IMR-90 (cell line): ENCODE measurements at regions not wholly inside any gene's neighbourhood (a gene's known extent, or its start where the extent isn't known, plus 50 kb on each side); places are given as distances from the start of the nearest gene placed in this dataset.

ENCODE experiments used
- ATAC-seq: fragments of 200-7000 bp; cut with Tn5 transposase; 2 replicates; pipeline ENCODE4 v1.9.1; 2020; ENCODE audit warnings: low read depth, mild to moderate bottlenecking, moderate library complexity
- BruUV-seq: library from RNA; stranded (reverse); fragments of 400-500 nt; replicated peaks from 2 replicates; lab custom pipeline; 2021; lab: Mats Ljungman, UMichigan
- CTCF ChIA-PET: fragments of 300-600 bp; formaldehyde crosslinking; extraction: SDS; loops from one replicate; lab custom pipeline; 2021; ENCODE audit warnings: antibody characterized with exemption; lab: Yijun Ruan, JAX
- POLR2A ChIA-PET: fragments of 300-600 bp; sonication (Branson Sonifier 250); formaldehyde crosslinking; loops from one replicate; lab custom pipeline; 2022; ENCODE audit warnings: antibody characterized with exemption; ENCODE audit not compliant: unreplicated experiment; lab: Charles Lee
- DNase-seq: peaks from one replicate; pipeline ENCODE4 v3.0.0; 2013
- H2AFZ ChIP-seq: replicated peaks from 2 replicates; pipeline ENCODE3; 2013; ENCODE audit warnings: low read length, mild to moderate bottlenecking; ENCODE audit not compliant: poor library complexity
- H2AK5ac ChIP-seq: 2 replicates; pipeline ENCODE4 v1.6.1; 2013; ENCODE audit warnings: low read depth, low read length, inconsistent platforms
- H2AK9ac ChIP-seq: replicated peaks from 2 replicates; pipeline ENCODE3; 2013; ENCODE audit warnings: mild to moderate bottlenecking, low read depth, low read length, moderate library complexity; ENCODE audit not compliant: poor library complexity
- H2BK120ac ChIP-seq: 2 replicates; pipeline ENCODE4 v1.6.1; 2013; ENCODE audit warnings: low read depth, low read length, inconsistent platforms
- H2BK15ac ChIP-seq: 3 replicates; pipeline ENCODE4 v1.6.1; 2013; ENCODE audit warnings: low read depth, low read length, inconsistent platforms
- H2BK20ac ChIP-seq: 2 replicates; pipeline ENCODE4 v1.6.1; 2013; ENCODE audit warnings: low read depth, mild to moderate bottlenecking, inconsistent platforms, low read length, moderate library complexity
- H2BK5ac ChIP-seq: 2 replicates; pipeline ENCODE4 v1.6.1; 2013; ENCODE audit warnings: mild to moderate bottlenecking, low read depth, low read length, inconsistent platforms; ENCODE audit not compliant: poor library complexity, severe bottlenecking
- H3K14ac ChIP-seq: replicated peaks from 2 replicates; pipeline ENCODE4 v1.6.1; 2013; ENCODE audit warnings: low read depth, low read length, inconsistent platforms
- H3K18ac ChIP-seq: 2 replicates; pipeline ENCODE4 v1.6.1; 2013; ENCODE audit warnings: low read depth, low read length, control low read depth
- H3K23ac ChIP-seq: 2 replicates; pipeline ENCODE4 v1.6.1; 2013; ENCODE audit warnings: low read depth, low read length, inconsistent platforms
- H3K27ac ChIP-seq: 2 replicates; pipeline ENCODE4 v1.5.1; 2013; ENCODE audit warnings: mild to moderate bottlenecking, control low read depth, low read length; ENCODE audit not compliant: insufficient read depth
- H3K27me3 ChIP-seq: 2 replicates; pipeline ENCODE4 v1.6.1; 2013; ENCODE audit warnings: low read length; ENCODE audit not compliant: control insufficient read depth, insufficient read depth
- H3K36me3 ChIP-seq: 2 replicates; pipeline ENCODE4 v1.6.1; 2013; ENCODE audit warnings: low read length, mixed read lengths; ENCODE audit not compliant: control insufficient read depth, insufficient read depth
- H3K4ac ChIP-seq: 2 replicates; pipeline ENCODE4 v1.6.1; 2013; ENCODE audit warnings: low read depth, low read length, inconsistent platforms
- H3K4me1 ChIP-seq: 2 replicates; pipeline ENCODE4 v1.6.1; 2013; ENCODE audit warnings: low read length, mixed read lengths; ENCODE audit not compliant: control insufficient read depth, insufficient read depth
- H3K4me2 ChIP-seq: 2 replicates; pipeline ENCODE4 v1.6.1; 2013; ENCODE audit warnings: low read depth, mild to moderate bottlenecking, control low read depth, low read length, moderate library complexity
- H3K4me3 ChIP-seq: 2 replicates; pipeline ENCODE4 v1.5.1; 2013; ENCODE audit warnings: low read depth, mild to moderate bottlenecking, control low read depth, low read length, moderate library complexity; ENCODE audit not compliant: insufficient read depth
- H3K56ac ChIP-seq: 2 replicates; pipeline ENCODE4 v1.6.1; 2013; ENCODE audit warnings: low read length, inconsistent platforms; ENCODE audit not compliant: insufficient read depth; ENCODE audit errors: extremely low read depth
- H3K79me1 ChIP-seq, 2 experiments: 2 replicates each; pipeline ENCODE4 v1.6.1; 2013; ENCODE audit warnings: low read length in 2 of 2, inconsistent platforms in 1 of 2, low read depth in 1 of 2
- H3K9ac ChIP-seq: 2 replicates; pipeline ENCODE4 v1.6.1; 2013; ENCODE audit warnings: low read depth, low read length, control low read depth
- H3K9me1 ChIP-seq: 2 replicates; pipeline ENCODE4 v1.6.1; 2013; ENCODE audit warnings: low read length, inconsistent platforms; ENCODE audit not compliant: insufficient read depth
- H3K9me3 ChIP-seq: 2 replicates; pipeline ENCODE4 v1.6.1; 2013; ENCODE audit warnings: low read length; ENCODE audit not compliant: control insufficient read depth, insufficient read depth
- H4K20me1 ChIP-seq: 2 replicates; pipeline ENCODE4 v1.6.1; 2013; ENCODE audit warnings: low read length, inconsistent platforms; ENCODE audit not compliant: insufficient read depth
- H4K5ac ChIP-seq: 2 replicates; pipeline ENCODE4 v1.6.1; 2013; ENCODE audit warnings: mild to moderate bottlenecking, low read depth, low read length, control low read depth
- H4K8ac ChIP-seq, 2 experiments: 2 replicates each; pipeline ENCODE4 v1.6.1; 2013; ENCODE audit warnings: low read depth in 2 of 2, low read length in 2 of 2, control low read depth in 1 of 2, inconsistent platforms in 1 of 2
- H4K91ac ChIP-seq: 2 replicates; pipeline ENCODE4 v1.6.1; 2013; ENCODE audit warnings: low read depth, low read length, inconsistent platforms; ENCODE audit not compliant: insufficient read depth
- BHLHE40 ChIP-seq: fragments of 150-350 bp; IDR thresholded peaks from 2 replicates; pipeline ENCODE4 v1.6.1; 2016; ENCODE audit warnings: mild to moderate bottlenecking, low read depth, low read length
- CEBPB ChIP-seq: IDR thresholded peaks from 2 replicates; pipeline ENCODE4 v1.6.1; 2012; ENCODE audit warnings: low read depth, low read length, improper control_type of control experiment
- CHD1 ChIP-seq: IDR thresholded peaks from 2 replicates; pipeline ENCODE4 v1.6.1; 2012; ENCODE audit warnings: low read depth, low read length, improper control_type of control experiment
- FOS ChIP-seq: fragments of 150-350 bp; IDR thresholded peaks from 2 replicates; pipeline ENCODE4 v1.6.1; 2016; ENCODE audit warnings: low read depth, low read length
- MAFK ChIP-seq: IDR thresholded peaks from 2 replicates; pipeline ENCODE4 v1.6.1; 2012; ENCODE audit warnings: low read depth, low read length, improper control_type of control experiment
- MAZ ChIP-seq: IDR thresholded peaks from 2 replicates; pipeline ENCODE4 v1.6.1; 2012; ENCODE audit warnings: low read depth, mild to moderate bottlenecking, low read length, improper control_type of control experiment, moderate library complexity, borderline replicate concordance
- MXI1 ChIP-seq: IDR thresholded peaks from 2 replicates; pipeline ENCODE4 v1.6.1; 2012; ENCODE audit warnings: low read depth, mild to moderate bottlenecking, low read length, moderate library complexity, borderline replicate concordance
- NFE2L2 ChIP-seq: fragments of 150-350 bp; IDR thresholded peaks from 2 replicates; pipeline ENCODE4 v1.6.1; 2016; ENCODE audit warnings: low read depth, mild to moderate bottlenecking, low read length
- POLR2A ChIP-seq: IDR thresholded peaks from 2 replicates; pipeline ENCODE4 v1.6.1; 2012; ENCODE audit warnings: mild to moderate bottlenecking, low read depth, low read length
- RCOR1 ChIP-seq: IDR thresholded peaks from 2 replicates; pipeline ENCODE4 v1.6.1; 2012; ENCODE audit warnings: mild to moderate bottlenecking, low read length, improper control_type of control experiment; ENCODE audit not compliant: insufficient replicate concordance
- RFX5 ChIP-seq: IDR thresholded peaks from 2 replicates; pipeline ENCODE4 v1.8.0; 2012; ENCODE audit warnings: low read depth, mild to moderate bottlenecking, low read length, moderate library complexity
- SMC3 ChIP-seq: fragments of 150-350 bp; IDR thresholded peaks from 2 replicates; pipeline ENCODE4 v1.6.1; 2016; ENCODE audit warnings: low read depth, mild to moderate bottlenecking, antibody characterized with exemption, low read length, moderate library complexity
- WGBS, 2 experiments: methylation state at CpG; one replicate each; pipeline versions ENCODE4 v1.1.5 to v1.1.7; 2013; ENCODE audit warnings: missing lambda C conversion rate in 2 of 2; ENCODE audit not compliant: insufficient read length in 1 of 2; ENCODE audit errors: extremely low coverage in 2 of 2; 5-methylcytosine and 5-hydroxymethylcytosine counted together
- dilution Hi-C: fragments of 300-500 bp; cut with HindIII; formaldehyde crosslinking; loops from one replicate; pipeline ENCODE4 v1.14.3; 2018; ENCODE audit warnings: low sequenced_read_pairs; ENCODE audit not compliant: unreplicated experiment
- in situ Hi-C: fragments of 300-500 bp; cut with MboI; formaldehyde crosslinking; loops from 3 replicates; pipeline ENCODE4 v1.14.3; 2019; ENCODE audit warnings: low sequenced_read_pairs, inconsistent platforms, mixed read lengths
- intact Hi-C: fragments of 100-400 bp; cut with micrococcal nuclease; formaldehyde crosslinking; loops from 2 replicates; pipeline ENCODE4 v1.10.0; 2022
- TF ChIP-seq, protein P1 (sequence below): fragments of 150-350 bp; IDR thresholded peaks from 2 replicates; pipeline ENCODE4 v1.6.1; 2017; ENCODE audit warnings: mild to moderate bottlenecking, antibody characterized with exemption, low read length, low read depth
- TF ChIP-seq, protein P2 (sequence below): conservative IDR thresholded peaks from 2 replicates; pipeline ENCODE4 v1.5.1; 2012; ENCODE audit warnings: mild to moderate bottlenecking, low read depth, low read length, improper control_type of control experiment
- TF ChIP-seq, protein P3 (sequence below): fragments of 150-350 bp; IDR thresholded peaks from 2 replicates; pipeline ENCODE4 v1.6.1; 2016; ENCODE audit warnings: low read depth, mild to moderate bottlenecking, low read length, moderate library complexity, borderline replicate concordance

DNA sequence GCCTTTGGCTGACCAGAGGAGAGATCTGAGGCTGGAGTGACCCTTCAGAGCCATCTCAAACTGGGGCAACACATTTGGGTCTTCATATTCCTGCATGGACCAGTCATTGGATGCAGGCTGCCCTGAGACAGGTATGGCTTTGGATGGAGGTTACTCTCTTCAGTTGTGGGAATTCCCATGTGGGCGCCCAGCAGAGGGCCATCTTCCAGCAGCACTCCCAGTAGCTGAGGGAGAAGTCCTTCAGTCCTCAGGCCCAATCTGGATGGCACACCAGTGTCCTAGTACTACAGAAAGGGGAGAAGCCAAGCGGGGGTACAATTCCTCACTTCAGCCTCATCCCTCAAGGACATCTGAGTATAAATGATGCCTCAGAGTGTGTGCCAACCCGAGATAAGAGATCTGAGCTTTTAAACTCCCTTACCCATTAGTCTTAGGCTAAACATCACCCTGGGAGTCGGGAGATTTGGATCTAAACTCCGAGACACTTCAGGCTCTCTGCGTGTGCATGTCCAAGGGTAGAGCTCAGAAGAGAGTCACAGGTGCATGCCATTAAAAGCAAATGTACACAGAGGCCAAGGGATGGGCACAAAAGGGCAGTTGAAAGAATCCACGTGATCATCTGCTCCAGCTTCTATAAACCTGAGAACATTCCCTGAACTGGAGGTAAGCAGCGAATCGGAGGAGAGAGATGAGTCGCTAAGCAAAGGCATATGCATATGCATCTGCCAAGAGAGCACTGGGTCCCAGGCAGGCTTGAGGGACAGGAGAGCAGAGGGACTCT is 204.6 kb downstream of the CD83 start:
- no peak overlapping the region for H3K18ac ChIP-seq
- H3K4me3 ChIP-seq, result no peak overlapping the region
- no peak overlapping the region for H3K4me2 ChIP-seq
- no peak overlapping the region for H3K9ac ChIP-seq
- CTCF ChIA-PET, result no interaction called here
- no peaks in the 10 kb centered on the region for H3K36me3 ChIP-seq
- POLR2A ChIA-PET, result interaction anchor here (0.6 kb wide), 1 partner anchor 559 kb away, joined by 4 read pairs; no protein-coding TSS in a partner anchor
- no peak for DNase-seq
- no peak overlapping the region for H4K8ac ChIP-seq
- ATAC-seq, result no peak
- H4K91ac ChIP-seq, result no peak overlapping the region
- no peaks in the 10 kb centered on the region for H3K79me1 ChIP-seq
- no peak overlapping the region for H2BK120ac ChIP-seq
- H3K9me3 ChIP-seq, result peaks cover 2% of the 10 kb centered on the region; the same call in 1 of the 2 replicates
- no TSS peak for BruUV-seq
- no peaks in the 10 kb centered on the region for H4K20me1 ChIP-seq
- H3K23ac ChIP-seq, result no peak overlapping the region
- H3K27ac ChIP-seq, result no peak overlapping the region
- H2BK15ac ChIP-seq, result no peak overlapping the region
- H3K4me1 ChIP-seq, result peaks cover under 1% of the 10 kb centered on the region; the same call in 1 of the 2 replicates
- dilution Hi-C loops (no loop called here), in situ Hi-C loops (no loop called here), intact Hi-C loops (no loop called here)
- H3K9me1 ChIP-seq, result no peaks in the 10 kb centered on the region; the same call in 1 of the 2 replicates
- H3K56ac ChIP-seq, result no peak overlapping the region
- H3K4ac ChIP-seq, result no peak overlapping the region
- peaks cover 26% of the 10 kb centered on the region for H3K27me3 ChIP-seq
- H2AFZ ChIP-seq, result no peak overlapping the region
- no peak overlapping the region for H4K5ac ChIP-seq
- 100% methylated on average over 8 of the region's 10 CpGs; no CpG with 5 or more reads in 1 of the 2 experiments for WGBS, 2 experiments
- no peak overlapping the region for H3K14ac ChIP-seq
- no peak overlapping the region for H2AK5ac ChIP-seq
- H2BK5ac ChIP-seq, result no peak overlapping the region
- H2AK9ac ChIP-seq, result no peak overlapping the region
- H2BK20ac ChIP-seq, result no peak overlapping the region
- no peak for TF ChIP-seq MAZ
- TF ChIP-seq RCOR1, result no peak
- TF ChIP-seq, protein P1, sequence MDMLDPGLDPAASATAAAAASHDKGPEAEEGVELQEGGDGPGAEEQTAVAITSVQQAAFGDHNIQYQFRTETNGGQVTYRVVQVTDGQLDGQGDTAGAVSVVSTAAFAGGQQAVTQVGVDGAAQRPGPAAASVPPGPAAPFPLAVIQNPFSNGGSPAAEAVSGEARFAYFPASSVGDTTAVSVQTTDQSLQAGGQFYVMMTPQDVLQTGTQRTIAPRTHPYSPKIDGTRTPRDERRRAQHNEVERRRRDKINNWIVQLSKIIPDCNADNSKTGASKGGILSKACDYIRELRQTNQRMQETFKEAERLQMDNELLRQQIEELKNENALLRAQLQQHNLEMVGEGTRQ, result no peak
- TF ChIP-seq RFX5, result no peak
- TF ChIP-seq, protein P2, sequence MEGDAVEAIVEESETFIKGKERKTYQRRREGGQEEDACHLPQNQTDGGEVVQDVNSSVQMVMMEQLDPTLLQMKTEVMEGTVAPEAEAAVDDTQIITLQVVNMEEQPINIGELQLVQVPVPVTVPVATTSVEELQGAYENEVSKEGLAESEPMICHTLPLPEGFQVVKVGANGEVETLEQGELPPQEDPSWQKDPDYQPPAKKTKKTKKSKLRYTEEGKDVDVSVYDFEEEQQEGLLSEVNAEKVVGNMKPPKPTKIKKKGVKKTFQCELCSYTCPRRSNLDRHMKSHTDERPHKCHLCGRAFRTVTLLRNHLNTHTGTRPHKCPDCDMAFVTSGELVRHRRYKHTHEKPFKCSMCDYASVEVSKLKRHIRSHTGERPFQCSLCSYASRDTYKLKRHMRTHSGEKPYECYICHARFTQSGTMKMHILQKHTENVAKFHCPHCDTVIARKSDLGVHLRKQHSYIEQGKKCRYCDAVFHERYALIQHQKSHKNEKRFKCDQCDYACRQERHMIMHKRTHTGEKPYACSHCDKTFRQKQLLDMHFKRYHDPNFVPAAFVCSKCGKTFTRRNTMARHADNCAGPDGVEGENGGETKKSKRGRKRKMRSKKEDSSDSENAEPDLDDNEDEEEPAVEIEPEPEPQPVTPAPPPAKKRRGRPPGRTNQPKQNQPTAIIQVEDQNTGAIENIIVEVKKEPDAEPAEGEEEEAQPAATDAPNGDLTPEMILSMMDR, result no peak
- no peak for TF ChIP-seq SMC3
- TF ChIP-seq, protein P3, sequence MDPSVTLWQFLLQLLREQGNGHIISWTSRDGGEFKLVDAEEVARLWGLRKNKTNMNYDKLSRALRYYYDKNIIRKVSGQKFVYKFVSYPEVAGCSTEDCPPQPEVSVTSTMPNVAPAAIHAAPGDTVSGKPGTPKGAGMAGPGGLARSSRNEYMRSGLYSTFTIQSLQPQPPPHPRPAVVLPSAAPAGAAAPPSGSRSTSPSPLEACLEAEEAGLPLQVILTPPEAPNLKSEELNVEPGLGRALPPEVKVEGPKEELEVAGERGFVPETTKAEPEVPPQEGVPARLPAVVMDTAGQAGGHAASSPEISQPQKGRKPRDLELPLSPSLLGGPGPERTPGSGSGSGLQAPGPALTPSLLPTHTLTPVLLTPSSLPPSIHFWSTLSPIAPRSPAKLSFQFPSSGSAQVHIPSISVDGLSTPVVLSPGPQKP, result no peak
- no peak for TF ChIP-seq NFE2L2
- TF ChIP-seq CEBPB, result no peak
- TF ChIP-seq BHLHE40, result no peak
- no peak for TF ChIP-seq FOS
- TF ChIP-seq CHD1, result no peak
- no peak for TF ChIP-seq MAFK
- TF ChIP-seq MXI1, result no peak
- TF ChIP-seq POLR2A, result no peak
